ENCODE measurements at regions not wholly inside any gene's neighbourhood (a gene's known extent, or its start where the extent isn't known, plus 50 kb on each side); places are given as distances from the start of the nearest gene placed in this dataset.
A peak's percentile ranks its signal among the peaks of the same experiment; 100 is the strongest.
"Not testable (repeated sequence)": the region's sequence is repeated elsewhere in the genome, so short reads cannot be mapped to it uniquely, and the experiment has no call there.

DNA sequence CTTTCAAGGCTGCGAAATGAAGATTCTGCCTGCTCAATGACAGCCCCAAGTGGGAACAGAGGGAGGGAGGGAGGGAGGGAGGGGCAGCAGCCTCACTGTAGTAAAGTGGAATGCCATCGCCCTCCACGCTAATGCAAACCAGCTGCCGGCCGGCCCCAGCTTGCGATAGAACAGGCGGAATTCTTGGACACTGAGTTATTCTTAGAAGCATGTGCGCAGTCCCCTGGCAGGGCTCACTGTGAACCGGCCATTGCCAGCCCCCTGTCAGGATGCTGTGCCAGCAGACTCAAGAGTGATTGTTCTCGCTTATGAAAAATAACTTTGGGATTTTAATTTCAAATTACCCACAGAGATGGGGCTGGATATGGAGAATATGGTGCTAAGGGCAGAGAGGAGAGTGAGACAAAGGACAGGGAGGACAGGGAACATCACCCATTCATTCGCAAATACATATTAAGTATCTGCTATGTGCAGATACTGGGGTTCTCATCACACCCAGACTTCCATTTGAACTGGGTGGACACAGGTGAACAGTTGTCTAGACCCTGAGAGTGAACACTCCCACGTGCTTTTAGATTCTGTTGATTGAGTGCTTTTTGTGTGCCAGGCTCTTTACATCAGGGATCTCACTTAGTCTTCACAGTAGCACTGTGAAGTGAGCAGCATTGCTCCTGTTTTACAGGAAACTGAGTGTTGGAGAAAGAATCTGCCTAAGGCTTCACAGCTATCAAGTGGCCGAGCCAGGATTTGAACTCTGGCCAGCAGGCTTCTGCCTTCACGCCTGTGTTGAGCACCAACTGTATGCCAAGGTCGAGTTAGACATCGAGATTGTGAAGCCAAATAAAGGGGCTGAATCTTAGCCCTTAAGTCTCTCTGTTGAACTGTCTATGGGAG, 192.9 kb downstream of the C12orf75 start:
- DNase-seq, result peak in 5 of 58 donors; percentile 1 to 14 (median 2)

DNA sequence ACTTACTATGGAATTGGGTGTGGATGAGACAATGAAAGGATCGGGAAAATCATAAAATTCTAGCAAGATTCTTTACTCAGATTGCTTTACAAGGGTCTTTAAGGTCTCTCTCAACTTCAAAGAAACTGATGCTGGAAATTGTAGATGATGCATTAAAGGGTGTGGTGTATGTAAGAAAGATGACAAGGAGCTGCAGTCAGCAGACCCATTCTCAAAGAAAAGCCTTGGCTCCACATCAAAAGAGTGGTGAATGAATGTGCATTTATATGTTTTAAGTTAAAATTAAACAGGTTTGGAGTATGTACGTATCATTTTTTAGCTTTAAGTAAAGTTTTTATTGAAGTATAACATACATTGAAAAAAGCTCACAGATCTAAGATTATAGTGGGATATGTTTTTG, 194.5 kb downstream of the C12orf75 start:
- no peak for DNase-seq

DNA sequence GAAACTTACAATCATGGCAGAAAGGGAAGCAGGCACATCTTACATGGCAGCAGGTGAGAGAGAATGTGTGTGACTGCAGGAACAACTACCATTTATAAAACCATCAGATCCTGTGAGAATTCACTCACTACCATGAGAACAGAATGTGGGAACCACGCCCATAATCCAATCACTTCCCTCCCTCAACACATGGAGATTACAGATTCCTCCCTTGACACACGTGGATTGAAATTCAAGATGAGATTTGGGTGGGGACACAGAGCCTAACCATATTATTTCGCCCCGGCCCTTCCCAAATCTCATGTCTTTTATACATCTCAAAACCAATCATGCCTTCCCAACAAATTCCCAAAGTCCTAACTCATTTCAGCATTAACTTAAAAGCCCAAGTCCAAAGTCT, 203.6 kb downstream of the C12orf75 start:
- DNase-seq, result no peak

DNA sequence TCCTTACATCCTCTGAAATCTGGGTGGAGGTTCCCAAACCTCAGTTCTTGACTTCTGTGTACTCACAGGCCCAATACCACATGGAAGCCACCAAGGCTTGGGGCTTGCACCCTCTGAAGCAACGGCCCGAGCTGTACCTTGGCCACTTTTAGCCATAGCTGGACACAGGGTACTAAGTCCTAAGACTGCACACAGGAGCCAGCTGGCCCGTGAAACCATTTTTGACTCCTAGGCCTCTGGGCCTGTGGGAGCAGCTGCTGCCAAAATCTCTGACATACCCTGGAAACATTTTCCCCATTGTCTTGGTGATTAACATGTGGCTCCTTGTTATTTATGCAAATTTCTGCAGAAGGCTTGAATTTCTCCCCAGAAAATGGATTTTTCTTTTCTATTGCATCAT, 204.5 kb downstream of the C12orf75 start:
- DNase-seq, result not testable (repeated sequence)

DNA sequence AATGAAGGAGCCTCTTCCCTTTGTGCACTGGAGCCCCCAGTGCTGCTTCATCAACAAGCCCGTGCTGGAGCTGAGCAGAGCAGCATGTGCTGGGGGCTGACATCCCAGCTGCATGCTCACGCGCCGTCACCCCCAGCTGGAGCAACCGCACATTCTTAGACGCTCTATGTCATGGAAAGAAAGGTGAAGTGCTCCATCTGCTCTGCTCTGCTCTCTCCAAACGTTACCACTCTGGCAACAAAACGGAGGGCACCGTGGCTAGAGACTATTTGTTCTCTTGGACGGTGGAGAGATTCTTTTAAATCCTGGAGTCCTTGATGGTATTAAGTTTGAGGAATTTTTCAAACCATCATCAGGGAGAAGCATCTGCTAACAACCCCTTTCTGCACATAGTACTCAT, 208.4 kb downstream of the C12orf75 start:
- DNase-seq, result no peak

DNA sequence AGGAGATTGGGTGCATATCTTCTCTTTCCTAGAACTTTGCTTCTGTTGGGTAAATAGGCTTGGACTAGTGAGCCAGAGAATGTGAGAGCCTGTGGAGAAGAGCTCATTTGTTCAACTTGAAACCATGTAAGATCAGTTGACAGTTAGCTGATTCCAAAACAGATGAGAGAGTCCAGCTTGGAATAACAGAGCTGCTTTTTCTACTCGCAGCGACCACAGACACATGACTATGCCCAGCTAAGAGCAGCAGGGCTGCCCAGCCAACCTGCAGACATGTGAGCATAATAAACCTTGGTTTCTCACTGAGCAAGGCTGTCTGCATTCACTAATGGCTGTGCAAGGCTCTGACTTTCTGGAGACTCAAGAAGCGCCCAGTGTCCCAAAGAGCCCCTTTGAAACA, 209.2 kb downstream of the C12orf75 start:
- DNase-seq, result no peak

DNA sequence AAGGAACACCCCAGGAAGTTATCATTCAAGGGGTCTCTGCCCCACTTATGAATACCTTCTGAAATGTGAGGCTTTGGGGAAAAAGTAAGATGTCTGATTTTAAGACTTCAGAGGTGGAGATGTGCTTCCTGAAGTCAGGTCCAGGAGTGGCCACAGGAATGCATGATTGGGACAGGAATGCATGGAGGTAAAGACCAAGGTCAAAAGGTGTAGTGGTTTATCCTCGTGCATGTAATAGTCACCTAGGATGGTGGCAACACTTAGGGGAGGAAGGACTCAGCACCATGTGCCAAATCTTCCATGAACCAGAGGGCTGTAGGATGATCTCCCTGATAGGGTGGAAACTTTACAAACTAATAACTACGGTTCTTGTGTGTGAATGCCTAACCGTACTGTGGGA, 217.3 kb downstream of the C12orf75 start:
- no peak for DNase-seq

DNA sequence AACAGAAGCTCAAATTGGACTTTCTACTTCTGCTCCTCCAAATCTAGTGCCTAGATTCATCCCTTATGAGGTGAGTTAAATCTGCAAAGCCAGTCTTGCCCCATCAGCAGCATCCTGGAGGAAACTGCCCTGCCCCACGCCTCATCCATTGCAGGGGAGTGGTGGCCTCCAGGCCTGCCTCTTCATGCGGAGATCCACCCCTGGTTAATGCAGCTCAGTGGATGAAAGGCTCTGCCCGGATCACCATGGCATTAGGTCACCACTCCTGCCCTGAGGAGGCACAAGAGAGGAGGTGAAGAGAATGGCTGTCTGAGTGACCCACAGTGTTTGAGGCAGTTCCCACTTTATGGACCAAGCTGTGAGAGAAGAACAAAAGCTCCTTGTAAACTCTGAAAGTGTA, 218.1 kb downstream of the C12orf75 start:
- DNase-seq, result no peak

DNA sequence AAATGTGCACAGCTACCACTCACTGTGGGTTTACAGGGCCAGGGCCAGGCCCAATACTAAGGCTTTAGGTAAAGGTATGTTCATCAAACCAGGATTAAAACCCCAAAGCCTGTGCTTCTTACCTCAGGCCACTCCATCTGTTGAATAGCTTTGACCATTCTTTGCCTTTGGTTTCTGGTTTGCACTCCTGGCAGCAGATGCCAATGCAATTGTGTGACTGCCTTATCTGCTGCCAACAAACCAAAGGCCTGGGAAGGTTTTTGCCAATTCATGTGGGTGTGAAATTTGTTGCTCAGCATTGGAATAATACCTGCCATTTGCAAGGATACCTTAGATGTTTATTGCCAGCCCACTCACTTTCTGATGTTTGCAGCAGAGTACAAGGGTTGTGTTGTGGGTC, 221.6 kb downstream of the C12orf75 start:
- DNase-seq, result peak in 1 of 58 donors; percentile 4

DNA sequence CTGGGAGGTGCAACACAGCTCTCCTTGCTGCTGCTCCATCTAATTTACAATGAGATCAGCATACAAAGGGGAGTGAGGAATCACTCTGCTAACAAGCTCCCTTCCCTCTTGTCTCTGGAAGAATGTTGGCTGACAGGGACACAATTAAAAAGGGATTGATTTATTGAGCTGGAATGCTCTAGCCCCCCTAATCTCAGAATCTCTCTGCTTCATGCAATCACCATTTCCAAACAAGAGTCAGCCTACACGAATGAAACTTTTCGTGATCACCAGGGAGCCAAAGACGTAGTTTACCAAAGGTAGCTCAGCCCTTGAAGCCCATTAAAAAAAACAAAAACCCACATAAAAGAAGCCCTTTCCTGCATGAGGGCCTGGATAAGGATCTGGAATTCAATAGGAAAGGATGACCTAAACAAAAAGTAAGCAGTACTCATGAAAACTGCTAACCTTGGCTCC, 223.8 kb downstream of the C12orf75 start:
- DNase-seq, result no peak

DNA sequence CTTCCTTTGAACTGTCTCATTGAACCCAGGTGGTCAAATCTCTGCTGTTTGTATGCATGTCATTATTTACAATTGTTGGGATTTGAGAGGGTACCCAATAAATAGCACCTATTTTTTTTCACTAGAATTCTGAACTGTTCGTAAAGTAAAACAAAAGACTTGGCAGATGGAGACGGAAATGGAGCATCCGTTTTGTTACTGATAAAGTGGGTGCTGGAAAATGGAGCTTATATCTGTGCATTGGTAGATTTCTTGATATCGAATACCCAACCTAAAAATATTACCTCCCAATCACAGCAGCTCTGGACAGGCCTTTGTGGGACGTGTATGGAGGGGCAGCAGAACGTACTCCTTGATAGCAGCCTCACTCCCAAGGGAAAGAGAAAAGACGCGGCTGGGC, 224.4 kb downstream of the C12orf75 start:
- DNase-seq, result no peak

DNA sequence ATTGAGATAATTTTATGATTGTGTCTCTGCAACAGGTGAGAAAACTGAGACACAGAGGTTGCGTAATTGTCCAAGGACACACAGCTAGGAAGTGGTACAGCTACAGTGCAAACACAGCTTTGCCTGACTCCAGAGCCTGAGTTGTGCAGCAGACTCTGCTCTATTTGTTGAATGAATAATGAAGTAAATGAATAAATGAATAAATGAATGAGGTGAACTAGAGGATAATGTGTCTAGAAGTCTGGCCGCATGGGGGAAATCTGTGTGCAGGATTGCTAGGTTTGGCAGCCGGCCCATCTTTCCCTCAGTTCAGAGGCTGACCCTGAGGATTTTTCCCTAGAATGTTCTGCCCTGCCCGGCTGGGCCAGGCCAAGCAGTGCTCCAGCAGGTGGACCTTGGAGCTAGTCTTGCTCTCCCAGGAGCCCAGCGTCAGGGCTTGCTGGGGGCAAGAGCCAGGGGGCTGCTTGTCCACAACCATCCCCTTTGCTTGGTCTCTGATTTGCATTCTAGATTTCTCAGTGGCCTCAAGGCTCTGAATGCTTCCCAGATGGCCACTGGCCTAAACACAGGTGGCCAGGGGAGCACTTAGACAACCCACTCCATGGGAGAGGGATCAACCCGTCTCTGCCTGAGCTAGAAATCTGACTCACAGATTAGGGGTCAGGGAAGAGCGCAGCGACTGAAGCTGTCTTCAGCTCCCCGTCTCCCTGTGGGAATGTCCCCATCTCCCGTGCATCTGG, 225.2 kb downstream of the C12orf75 start:
- no peak for DNase-seq

DNA sequence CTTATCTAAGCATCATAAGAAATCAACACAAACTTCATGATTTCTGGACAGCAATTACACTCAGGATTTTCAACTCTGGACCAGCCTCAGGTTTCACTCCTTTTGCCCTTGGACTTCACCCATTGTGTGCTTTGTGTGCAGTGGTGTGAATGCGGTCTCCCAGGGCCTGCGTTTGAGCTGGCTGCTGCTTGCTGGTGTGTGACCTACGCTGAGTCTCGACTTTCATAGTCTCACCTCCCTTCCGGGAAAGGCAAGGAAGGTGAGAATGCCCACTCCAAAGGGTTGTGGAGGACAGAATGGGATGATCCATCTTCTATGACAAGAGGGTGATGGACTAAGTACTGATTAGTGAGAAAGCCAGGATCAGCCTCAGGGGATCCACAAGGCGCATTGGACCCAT, 228.8 kb downstream of the C12orf75 start:
- DNase-seq, result no peak

DNA sequence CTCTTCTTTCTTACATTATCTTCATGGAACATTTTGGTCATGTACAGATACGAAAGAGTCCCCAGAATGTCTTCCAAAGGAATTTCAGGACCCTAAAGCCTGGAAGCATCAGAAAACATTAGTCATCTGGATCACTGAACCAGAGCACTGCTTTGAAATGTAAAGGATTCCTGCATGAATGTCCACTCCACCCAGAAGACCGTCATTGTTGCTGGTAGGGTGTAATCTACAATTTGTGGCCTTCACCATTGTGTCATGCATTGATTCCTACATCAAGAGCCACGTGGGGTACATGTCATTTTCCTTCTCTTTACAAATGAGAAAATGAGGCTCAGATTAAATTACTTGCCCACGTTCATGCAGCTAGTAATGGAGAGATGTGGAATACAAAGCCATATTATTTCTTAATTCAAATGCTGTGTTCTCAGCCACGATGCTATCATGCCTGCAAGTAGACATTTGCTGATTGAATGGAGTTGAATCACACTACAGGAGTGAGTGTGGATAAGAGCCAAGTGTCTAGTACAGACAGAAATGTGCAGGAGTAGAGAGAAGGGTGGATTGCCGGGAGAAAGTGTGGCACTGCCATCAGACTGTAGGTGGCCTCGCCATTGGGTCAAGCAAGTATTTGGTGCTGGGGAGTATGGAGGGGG, 231.2 kb downstream of the C12orf75 start:
- DNase-seq, result peak in 1 of 58 donors; percentile 1

DNA sequence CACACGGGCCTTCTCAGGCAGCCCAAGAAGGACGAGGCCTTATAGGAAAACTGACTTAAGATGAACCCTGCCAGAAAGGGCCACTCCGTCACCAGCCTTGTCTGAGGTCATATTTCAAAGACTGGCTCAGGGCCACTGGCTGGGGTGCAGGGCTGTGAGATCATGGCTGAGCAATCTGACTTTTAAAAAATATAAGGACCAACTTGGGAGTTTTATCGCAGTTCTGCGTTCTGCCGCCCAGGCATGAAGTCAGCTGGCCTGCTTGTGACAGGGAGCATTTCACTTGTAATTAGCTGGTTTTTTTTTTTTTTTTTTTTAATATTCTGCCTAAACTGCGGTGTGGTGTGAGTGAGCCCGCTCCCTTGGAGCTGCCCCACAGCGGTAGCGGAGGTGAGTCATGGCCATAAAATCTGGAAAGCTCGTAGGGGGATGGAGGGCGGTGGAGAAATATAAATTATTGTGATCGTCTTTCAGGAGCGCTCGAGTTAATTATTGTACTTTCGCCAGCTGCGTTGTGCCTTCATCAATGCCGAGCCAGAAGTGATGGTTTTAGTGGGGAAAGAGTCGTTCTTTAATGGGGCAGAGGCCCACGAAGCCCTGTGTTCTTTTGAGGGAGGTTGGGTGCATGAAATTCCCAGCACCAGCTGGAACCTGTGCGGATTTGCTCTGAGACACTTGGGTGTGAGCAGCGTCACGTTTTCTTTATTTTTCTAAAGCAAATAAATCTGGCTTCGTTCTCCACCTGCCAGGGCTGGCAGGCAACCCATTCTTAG, 231.9 kb downstream of the C12orf75 start:
- no peak for DNase-seq

DNA sequence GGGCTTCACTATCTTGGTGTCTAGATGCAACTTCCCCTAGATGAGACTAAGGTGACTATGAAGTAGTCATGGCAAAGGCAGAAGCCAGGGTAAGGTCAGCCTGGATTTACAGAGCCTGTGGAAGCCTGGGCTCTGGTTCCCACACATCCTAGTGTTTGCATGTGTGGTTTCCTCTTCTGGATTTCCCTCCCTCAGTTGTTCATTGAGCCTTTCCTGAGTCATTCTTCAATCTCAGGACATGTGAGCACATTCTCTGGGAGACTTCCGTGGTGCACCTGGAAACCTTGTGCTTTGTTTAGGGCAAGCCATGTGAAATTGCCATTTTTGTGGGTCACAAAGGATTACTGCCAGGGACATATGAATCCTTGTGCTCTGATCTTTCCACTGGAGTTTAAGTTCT, 236.6 kb downstream of the C12orf75 start:
- no peak for DNase-seq

DNA sequence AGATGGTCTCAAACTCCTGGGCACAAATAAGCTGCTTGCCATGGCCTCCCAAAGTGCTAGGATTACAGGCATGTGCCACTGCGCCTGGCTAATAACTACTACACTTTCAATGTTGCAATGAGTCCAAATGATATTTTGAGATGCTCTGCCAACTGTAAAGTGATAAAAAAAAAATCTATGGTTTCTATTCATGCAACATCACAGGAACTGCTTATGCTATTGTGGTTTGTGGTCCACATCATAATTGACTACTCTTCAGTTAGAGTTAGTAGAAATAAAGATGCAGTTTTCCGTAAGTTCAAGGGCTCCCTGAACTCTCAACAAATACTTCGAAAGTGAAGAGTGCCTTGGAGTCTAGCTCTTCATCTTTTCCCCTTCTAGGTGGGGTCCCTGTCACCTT, 239.4 kb downstream of the C12orf75 start:
- no peak for DNase-seq

DNA sequence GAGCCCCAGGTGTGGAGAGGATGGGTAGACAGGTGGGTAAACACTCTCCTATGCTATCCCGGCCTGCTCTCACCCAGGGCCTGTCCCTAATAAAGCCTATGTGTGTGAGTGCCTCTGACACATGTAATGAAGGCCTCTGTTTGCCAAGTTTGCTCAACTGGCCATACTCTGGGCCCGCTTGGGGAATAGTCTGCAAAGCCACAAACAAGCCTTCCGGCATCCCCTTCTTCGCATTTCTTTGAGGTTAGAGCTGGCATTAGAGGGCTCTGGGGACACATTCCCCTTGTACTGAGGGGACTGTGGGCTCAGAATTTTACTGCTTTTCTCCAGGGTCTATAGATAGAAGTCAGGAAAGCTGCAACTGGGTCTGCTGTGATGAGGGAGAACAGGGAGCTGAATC, 240.5 kb downstream of the C12orf75 start:
- DNase-seq, result no peak

DNA sequence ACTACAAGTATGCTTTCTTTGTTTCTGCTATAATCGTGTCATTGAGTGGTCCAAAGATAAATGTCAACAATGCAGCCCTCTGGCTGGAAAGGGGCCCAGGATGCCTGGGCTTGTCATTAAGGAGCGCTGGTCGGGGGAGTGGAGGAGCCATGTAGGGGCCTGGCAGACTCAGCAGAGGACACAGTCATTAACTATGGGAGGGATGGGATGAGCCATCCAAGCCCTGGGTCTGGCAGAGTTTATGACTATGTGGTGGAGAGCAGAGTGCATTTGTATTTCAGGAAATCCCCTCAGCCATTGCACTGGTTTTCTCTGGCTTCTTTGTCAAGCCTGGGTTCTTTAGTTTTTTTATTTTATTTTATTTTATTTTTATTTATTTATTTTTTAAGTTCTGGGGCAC, 243.1 kb downstream of the C12orf75 start:
- no peak for DNase-seq

DNA sequence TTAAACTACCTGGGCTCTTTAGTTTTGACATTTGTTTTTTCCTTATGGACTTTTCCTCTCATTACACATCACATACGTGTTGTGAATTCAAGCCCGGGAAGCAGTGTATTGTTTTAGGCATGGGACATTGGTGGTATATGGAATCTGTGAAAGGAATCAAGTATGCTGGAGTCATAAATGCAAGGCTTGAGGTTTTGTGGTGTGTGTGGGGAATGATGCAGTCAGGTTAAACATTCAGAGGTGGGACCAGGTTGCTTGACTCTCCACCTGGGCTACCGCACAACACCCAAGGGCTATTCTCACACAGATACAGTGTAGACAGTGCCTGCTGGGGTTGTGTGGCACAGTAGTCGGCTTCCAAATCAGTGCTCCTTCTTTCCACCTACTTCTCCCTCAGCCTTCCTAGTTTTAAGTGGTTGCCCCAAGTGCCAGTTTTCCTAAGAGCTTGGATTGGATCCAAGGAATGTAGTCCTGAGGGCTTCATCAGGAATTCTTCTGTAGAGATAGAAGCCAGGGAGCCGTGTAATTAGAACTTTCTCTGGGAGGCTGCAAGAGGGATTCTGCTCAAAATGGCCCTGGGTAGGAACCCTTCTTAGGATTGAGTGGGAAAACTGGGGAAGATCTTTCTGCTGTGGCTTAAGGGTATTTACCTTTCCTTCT, 243.7 kb downstream of the C12orf75 start:
- DNase-seq, result no peak

DNA sequence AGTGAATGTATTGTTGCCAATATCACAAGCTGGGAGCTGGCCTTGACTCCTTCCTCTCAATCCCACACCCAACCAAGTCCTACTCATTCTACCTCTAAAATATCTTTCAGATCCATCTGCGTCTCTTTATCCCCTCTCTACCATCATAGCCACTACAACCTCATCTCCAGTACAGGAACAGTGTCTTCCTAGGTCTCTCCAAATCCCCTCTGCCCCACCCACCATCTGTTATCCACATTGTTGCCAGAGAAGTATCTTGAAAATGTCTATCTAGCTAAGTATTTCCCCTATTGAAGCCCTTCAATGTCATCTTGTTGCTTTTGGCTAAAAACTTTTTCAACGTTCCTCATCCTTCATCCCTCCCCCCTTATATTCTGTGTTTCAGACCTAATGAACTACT, 244.7 kb downstream of the C12orf75 start:
- no peak for DNase-seq
